Urothelium cell line (cell line): ENCODE measurements at regions not wholly inside any gene's neighbourhood (a gene's known extent, or its start where the extent isn't known, plus 50 kb on each side); places are given as distances from the start of the nearest gene placed in this dataset.
"Not testable (repeated sequence)": the region's sequence is repeated elsewhere in the genome, so short reads cannot be mapped to it uniquely, and the experiment has no call there.

Source experiments
- DNase-seq: peaks from one replicate; pipeline ENCODE4 v3.0.0; 2011; ENCODE audit warnings: low spot score, mixed read lengths
- FAIRE-seq: peaks from 2 replicates; lab custom pipeline; 2011; peaks lifted over from hg19 to GRCh38; lab: Jason Lieb, UNC

- FAIRE-seq = no peak
- DNase-seq = peak; percentile 36
Measured at GRCh38 chr5:87127956-87128687, 139.6 kb upstream of the RASA1 start.

GRCh38 chr5:87129046-87129445 is 138.6 kb upstream of the RASA1 start:
- FAIRE-seq (no peak), DNase-seq (no peak)

DNA sequence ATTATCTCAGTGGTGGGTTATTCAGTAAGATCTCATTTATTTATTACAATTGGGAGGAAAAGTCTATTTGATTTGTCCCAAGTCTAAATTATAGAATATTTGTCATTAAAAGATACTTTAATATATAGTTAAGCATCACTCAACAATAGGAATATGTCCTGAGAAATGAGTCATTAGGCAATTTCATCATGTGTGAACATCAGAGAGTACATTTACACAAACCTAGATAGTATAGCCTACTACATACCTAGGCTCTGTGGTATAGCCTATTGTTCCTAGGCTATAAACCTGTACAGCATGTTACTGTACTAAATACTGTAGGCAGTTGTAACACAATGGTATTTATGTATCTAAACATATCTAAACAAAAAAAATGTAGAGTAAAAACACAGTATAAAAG is 135.0 kb upstream of the RASA1 start:
- no peak for DNase-seq
- no peak for FAIRE-seq

- DNase-seq, FAIRE-seq: not testable (repeated sequence)
Measured at GRCh38 chr5:87134513-87134912, 133.2 kb upstream of the RASA1 start.

DNA sequence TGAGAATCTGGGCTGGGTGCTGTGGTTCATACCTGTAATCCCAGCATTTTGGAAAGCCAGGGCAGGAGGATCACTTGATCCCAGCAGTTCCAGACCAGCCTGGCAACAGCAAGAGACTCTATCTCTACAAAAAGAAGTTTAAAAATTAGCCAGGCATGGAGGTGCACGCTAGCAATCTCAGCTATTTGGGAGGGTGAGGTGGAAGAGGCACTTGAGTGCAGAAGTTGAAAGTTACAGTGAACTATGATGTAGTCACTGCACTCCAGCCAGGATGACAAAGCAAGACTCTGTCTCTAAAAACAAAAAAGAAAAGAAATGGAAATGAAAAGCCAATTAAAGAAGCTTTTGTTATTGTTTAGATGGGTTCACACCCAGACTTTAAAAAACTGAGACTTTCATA is 131.6 kb upstream of the RASA1 start:
- DNase-seq (no peak), FAIRE-seq (no peak)

DNA sequence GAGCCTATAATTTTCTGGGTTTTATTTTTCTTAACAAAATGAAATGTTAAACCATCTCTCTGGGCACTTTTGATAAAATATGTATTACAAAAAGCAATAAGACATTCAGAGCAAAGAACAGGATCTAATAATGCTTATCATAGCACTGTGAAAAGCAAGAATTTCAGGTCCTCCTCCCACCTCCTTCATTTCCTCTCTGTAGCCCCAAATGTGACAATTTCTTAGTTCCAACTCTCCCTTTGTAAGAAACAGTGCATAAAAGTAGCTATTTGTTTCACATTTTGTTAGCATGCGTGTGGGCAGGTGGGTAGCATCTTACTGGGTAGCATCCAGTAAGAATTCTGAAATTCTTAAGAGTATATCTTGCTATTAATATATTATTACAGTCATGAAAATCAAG is 130.9 kb upstream of the RASA1 start:
- FAIRE-seq = no peak
- no peak for DNase-seq

- no peak for DNase-seq
- FAIRE-seq = no peak
Measured at GRCh38 chr5:87137283-87137682, 130.4 kb upstream of the RASA1 start.

DNA sequence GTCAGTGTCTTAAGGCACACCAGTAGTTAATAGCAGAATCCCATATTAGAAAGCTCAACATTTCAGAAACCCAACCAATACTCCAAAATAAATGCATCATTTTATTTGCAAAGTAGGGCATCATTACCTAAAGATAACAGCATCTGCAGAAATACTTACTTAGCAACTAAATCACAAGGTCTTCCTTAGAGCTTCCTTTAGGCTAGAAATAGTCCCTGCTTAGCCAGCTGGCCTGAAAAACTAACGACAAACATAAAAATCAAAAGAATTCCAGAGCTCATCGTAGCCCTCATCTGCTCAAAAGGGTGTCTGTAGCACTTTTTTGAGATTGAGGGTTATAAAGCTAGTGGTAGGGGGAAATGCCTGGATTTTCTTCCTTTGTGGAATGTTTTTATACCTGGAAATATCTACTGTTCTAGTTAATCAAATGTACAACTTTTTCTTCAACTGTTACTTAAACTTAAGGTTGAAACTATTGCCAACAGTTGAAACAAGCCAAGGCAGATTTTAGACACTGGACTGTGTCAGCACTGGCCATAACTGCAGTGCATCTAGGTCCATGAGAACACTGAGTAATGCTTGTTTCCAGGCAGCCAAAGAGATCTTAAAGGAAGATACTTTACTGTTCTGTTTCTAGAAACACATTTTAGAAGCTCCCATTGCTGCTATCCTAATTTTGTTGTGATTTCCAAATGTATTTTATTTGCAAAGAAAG is 129.4 kb upstream of the RASA1 start:
- FAIRE-seq (no peak), DNase-seq (no peak)

DNA sequence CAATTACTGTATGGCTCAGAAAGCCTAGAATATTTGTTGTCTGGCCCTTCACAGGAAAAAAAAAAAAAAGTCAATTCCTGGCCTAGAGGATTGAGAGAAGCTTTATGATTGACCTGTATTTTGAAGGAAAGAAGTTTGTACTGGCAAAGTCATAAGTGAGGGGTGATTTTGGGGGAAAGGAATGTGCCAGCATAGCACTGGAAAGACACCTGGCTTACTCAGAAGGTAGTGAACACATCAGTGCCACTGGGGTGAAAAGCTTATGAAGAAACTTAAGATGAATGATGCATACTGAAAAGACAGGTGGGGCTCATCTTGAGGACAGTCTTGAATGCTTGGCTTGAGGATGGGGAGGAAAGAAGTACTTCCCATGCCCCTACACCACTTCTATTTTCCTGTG is 127.9 kb upstream of the RASA1 start:
- no peak for DNase-seq
- FAIRE-seq = no peak

DNA sequence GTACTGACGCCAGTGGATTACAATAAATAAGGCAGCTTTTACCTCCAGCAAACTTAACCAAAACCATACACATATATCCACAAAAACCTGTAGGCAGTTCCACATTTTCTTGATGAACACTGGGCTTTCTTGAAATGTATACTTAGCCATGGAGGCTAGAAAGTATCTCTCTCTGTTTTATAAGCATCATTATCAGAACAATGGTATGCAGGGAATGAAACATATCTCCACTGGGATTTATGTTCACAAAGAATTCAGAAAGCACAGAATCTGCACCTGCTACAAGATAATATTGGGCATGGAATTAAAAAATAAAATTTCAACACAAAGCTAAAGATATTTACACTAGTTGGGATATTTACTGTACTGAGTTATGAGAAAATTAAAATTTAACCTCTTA is 126.1 kb upstream of the RASA1 start:
- DNase-seq (no peak), FAIRE-seq (no peak)

DNA sequence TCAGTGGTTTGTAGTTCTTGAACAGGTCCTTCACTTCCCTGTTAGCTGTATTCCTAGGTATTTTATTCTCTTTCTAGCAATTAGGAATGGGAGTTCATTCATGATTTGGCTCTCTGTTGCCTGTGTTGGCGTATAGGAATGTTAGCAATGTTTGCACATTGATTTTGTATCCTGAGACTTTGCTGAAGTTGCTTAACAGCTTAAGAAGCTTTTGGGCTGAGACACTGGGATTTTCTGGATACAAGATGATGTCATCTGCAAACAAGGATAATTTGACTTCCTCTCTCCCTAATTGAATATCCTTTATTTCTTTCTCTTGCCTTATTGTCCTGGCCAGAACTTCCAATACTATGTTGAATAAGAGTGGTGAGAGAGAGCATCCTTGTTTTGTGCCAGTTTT is 121.8 kb upstream of the RASA1 start:
- DNase-seq, FAIRE-seq: not testable (repeated sequence)

DNA sequence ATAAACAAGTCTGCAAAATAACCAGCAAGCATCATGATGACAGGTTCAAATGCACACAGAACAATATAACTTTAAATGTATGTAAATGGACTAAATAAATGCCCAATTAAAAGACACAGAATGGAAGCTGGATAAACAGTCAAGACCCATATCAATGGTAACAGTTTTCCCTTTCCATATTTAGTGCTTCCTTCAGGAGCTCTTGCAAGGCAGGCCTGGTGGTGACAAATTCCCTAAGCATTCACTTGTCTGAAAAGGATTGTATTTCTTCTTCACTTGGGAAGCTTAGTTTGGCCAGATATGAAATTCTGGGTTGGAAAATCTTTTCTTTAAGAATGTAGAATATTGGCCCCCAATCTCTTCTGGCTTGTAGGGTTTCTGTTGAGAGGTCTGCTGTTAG is 120.2 kb upstream of the RASA1 start:
- FAIRE-seq = no peak
- no peak for DNase-seq

- DNase-seq = no peak
- no peak for FAIRE-seq
Measured at GRCh38 chr5:87150630-87151029, 117.1 kb upstream of the RASA1 start.

DNA sequence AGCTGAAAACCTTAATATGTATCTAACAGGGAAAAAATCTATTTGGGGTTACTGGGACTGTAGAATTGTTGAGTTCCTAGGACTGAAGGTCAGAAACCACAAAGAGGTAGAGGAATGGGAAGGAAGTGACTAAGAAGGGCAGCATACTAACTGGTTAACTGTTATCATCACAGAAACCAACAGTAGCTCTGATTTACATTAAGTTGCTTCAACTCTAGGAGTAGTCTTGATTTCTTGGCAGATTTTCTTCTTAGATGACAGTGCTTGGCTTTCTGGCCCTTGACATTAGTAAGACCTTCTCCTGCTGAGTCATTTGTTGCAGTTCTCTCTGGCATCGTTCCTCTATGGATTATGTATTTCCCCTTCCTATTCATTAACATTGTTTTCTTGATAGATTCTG is 116.1 kb upstream of the RASA1 start:
- no peak for FAIRE-seq

DNA sequence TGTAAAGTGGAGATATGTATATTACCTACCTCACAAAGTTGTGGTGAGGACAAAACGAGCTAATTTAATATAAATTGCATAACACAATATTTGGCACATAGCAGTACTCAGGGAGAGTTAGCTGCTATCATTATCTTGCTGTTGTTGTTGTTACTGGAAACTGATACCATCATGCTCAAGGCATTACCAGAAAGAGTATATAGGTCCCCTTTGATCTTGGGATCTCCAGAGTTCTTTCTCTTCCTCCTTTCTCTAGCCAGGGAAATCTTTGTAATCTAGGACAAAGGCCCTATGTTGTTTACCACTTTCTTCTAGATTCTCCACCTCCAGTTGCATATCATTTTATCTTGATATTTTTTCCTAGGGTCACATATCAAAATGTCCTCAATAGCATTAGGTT is 114.8 kb upstream of the RASA1 start:
- no peak for FAIRE-seq
- no peak for DNase-seq

More for the DNA sequence above, 116.1 kb upstream of the RASA1 start:
- DNase-seq = peak; percentile 20

GRCh38 chr5:87154191-87154590 is 113.5 kb upstream of the RASA1 start:
- FAIRE-seq = no peak

GRCh38 chr5:87155106-87155505 is 112.6 kb upstream of the RASA1 start:
- no peak for DNase-seq
- FAIRE-seq = no peak

More at GRCh38 chr5:87154191-87154590, 113.5 kb upstream of the RASA1 start:
- no peak for DNase-seq

DNA sequence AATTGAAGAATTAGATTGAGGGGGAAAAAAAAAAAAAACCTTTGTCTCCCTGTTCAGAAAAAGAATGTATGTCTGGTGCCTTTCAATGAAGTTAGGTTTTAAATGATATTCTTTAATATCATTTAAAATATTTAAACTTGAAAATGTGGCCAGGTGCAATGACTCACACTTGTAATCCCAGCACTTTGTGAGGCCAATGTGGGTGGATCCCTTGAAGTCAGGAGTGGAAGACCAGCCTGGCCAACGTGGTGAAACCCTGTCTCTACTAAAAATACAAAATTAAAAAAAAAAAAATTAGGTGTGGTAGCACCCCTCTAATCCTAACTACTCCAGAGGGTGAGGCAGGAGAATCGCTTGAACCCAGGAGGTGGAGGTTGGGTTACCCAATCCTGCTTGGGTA is 111.1 kb upstream of the RASA1 start:
- DNase-seq = no peak
- no peak for FAIRE-seq

- no peak for FAIRE-seq
Measured at GRCh38 chr5:87164409-87164808, 103.3 kb upstream of the RASA1 start.

DNA sequence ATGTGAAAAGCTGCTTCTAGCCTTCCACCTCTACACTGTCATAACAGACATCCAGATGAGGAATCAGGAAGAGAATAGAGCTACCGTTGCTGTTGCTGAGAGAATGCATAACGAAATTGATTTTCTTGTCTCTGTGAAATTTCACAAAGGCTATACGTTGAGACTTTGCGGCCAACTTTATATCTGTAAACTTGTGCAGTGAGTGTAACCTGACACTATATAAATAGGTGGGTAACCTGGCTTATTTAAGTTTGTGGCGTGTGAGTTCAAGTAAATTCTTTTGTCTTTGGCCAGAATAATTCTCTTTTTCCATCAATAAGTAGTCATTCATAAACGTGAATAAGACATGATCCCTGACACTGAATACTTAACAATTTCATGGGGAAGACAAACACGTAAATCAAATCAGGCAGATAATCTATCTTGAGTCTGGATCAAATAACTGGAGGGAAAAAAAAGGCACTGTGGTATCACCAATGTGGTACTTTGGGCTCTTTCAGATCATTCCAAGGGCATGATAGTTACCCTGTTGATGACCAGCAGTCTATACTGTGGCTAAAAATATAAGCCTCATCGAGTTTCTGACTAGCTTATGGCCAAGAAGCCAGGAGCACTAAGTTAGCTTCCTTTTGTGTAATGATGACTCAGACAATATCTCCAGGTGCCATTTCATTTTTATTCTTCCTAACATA is 98.2 kb upstream of the RASA1 start:
- DNase-seq = no peak
- no peak for FAIRE-seq

More at GRCh38 chr5:87164409-87164808, 103.3 kb upstream of the RASA1 start:
- no peak for DNase-seq

DNA sequence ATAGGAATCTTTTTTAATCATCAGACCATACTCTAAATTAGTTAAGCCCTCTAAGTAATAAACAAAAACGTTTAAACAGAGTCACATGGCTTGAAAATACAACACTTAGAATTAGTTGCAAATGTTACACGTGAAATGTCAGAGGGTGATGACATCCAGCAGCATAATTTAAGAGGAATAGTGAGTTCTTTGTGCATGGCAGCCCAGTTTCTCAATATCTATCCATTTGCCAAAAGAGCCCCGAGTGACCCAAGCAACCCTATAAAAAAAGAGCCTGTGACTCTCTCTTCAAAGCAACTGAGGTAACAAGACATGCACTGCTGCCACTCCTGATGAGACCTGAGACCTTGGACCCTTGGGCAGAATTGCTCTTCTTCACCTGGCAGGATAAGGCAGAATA is 96.9 kb upstream of the RASA1 start:
- no peak for DNase-seq

DNA sequence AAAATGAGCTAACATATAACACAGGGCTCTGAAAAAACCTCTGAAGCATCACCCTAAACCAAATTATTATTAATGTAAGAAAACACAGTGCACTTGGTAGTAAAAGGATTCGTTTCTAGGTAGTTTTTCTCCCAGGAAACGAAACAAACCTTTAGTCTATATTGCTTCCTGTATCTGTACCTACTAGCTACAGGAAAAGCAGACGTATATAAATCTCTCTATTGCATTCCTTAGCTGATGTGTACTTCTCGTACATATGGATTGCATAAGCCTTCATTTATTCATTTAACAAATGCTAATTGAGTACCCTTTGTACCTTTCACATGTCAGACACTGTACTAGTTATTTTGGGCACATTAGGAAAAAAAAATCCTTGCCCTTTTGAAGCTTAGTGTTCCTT is 85.0 kb upstream of the RASA1 start:
- FAIRE-seq (no peak), DNase-seq (no peak)

More for the DNA sequence above, 96.9 kb upstream of the RASA1 start:
- FAIRE-seq = no peak
